DND-41 (cell line): ENCODE measurements at regions not wholly inside any gene's neighbourhood (a gene's known extent, or its start where the extent isn't known, plus 50 kb on each side); places are given as distances from the start of the nearest gene placed in this dataset.

Experiments
- CTCF ChIP-seq: IDR thresholded peaks from 2 replicates; pipeline ENCODE4 v1.5.1; 2012; ENCODE audit warnings: borderline replicate concordance, low read length, moderate library complexity, mild to moderate bottlenecking; ENCODE audit not compliant: poor library complexity, severe bottlenecking; ENCODE audit errors: extremely low read depth
- EZH2 ChIP-seq: IDR thresholded peaks from 3 replicates; pipeline ENCODE4 v1.6.1; 2012; ENCODE audit warnings: borderline replicate concordance, low read depth, mild to moderate bottlenecking, moderate library complexity, low read length, inconsistent platforms; ENCODE audit not compliant: severe bottlenecking

GRCh38 chr3:73270839-73271483 is 209.5 kb downstream of the EBLN2 start:
- no peak for TF ChIP-seq CTCF
- TF ChIP-seq EZH2: no peak
